Ecto neural progenitor cell (in vitro differentiated cells): ENCODE measurements at regions not wholly inside any gene's neighbourhood (a gene's known extent, or its start where the extent isn't known, plus 50 kb on each side); places are given as distances from the start of the nearest gene placed in this dataset.

Experiments used
- DNase-seq: peaks from one replicate; pipeline ENCODE4 v3.0.0-alpha.2; 2018; ENCODE audit warnings: low spot score

GRCh38 chr11:134685793-134686380 lies 273.8 kb upstream of the B3GAT1 start:
- DNase-seq: no peak

GRCh38 chr11:134684576-134684975 lies 272.5 kb upstream of the B3GAT1 start:
- DNase-seq: no peak

- no peak for DNase-seq
Measured at GRCh38 chr11:134683860-134684259, 271.8 kb upstream of the B3GAT1 start.

- no peak for DNase-seq
Measured at GRCh38 chr11:134682577-134682976, 270.5 kb upstream of the B3GAT1 start.

- DNase-seq: no peak
Measured at GRCh38 chr11:134679592-134679991, 267.6 kb upstream of the B3GAT1 start.

- no peak for DNase-seq
Measured at GRCh38 chr11:134678744-134679143, 266.7 kb upstream of the B3GAT1 start.

- no peak for DNase-seq
Measured at GRCh38 chr11:134677891-134678551, 266.0 kb upstream of the B3GAT1 start.

- no peak for DNase-seq
Measured at GRCh38 chr11:134677397-134677822, 265.4 kb upstream of the B3GAT1 start.

- peak; percentile 19 for DNase-seq
Measured at GRCh38 chr11:134676516-134677287, 264.7 kb upstream of the B3GAT1 start.

GRCh38 chr11:134675983-134676382 lies 263.9 kb upstream of the B3GAT1 start:
- DNase-seq: no peak

- no peak for DNase-seq
Measured at GRCh38 chr11:134674974-134675373, 262.9 kb upstream of the B3GAT1 start.

GRCh38 chr11:134670961-134671370 lies 258.9 kb upstream of the B3GAT1 start:
- DNase-seq: no peak

GRCh38 chr11:134670247-134670782 lies 258.3 kb upstream of the B3GAT1 start:
- DNase-seq: no peak

GRCh38 chr11:134669796-134670195 lies 257.8 kb upstream of the B3GAT1 start:
- peak; percentile 24 for DNase-seq

- DNase-seq: peak; percentile 38
Measured at GRCh38 chr11:134668796-134669195, 256.8 kb upstream of the B3GAT1 start.

- DNase-seq: no peak
Measured at GRCh38 chr11:134668076-134668475, 256.0 kb upstream of the B3GAT1 start.

GRCh38 chr11:134667505-134667904 lies 255.5 kb upstream of the B3GAT1 start:
- peak; percentile 29 for DNase-seq

- DNase-seq: no peak
Measured at GRCh38 chr11:134667175-134667500, 255.1 kb upstream of the B3GAT1 start.

- peak; percentile 30 for DNase-seq
Measured at GRCh38 chr11:134666273-134667174, 254.5 kb upstream of the B3GAT1 start.

- peak; percentile 29 for DNase-seq
Measured at GRCh38 chr11:134665571-134666270, 253.7 kb upstream of the B3GAT1 start.

GRCh38 chr11:134665188-134665535 lies 253.1 kb upstream of the B3GAT1 start:
- DNase-seq: peak; percentile 38
